ENCODE measurements at regions not wholly inside any gene's neighbourhood (a gene's known extent, or its start where the extent isn't known, plus 50 kb on each side); places are given as distances from the start of the nearest gene placed in this dataset.
"Not testable (repeated sequence)": the region's sequence is repeated elsewhere in the genome, so short reads cannot be mapped to it uniquely, and the experiment has no call there.

DNA sequence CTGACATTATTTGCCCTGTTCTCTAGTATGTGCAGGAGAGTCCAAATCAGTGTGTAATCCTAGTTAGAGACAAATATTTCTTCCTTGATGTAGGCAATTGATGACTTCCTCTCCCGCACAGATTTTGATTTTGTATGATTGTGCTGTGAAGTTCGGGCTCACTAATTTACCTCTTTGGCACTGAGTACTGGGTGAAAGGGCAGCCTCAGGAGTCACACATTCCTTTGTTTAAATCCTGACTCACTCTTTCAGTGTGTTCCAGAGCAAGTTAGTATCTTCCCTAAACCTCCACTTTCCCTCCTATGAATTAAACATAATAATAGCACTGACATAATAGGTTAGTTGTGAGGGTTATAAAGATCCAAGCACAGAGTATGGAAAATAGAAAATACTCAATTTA lies 269.7 kb downstream of the ISL1 start:
- peak; percentile 84 for FAIRE-seq
- DNase-seq (ENCODE audit: low spot score), result peak; percentile 61

DNA sequence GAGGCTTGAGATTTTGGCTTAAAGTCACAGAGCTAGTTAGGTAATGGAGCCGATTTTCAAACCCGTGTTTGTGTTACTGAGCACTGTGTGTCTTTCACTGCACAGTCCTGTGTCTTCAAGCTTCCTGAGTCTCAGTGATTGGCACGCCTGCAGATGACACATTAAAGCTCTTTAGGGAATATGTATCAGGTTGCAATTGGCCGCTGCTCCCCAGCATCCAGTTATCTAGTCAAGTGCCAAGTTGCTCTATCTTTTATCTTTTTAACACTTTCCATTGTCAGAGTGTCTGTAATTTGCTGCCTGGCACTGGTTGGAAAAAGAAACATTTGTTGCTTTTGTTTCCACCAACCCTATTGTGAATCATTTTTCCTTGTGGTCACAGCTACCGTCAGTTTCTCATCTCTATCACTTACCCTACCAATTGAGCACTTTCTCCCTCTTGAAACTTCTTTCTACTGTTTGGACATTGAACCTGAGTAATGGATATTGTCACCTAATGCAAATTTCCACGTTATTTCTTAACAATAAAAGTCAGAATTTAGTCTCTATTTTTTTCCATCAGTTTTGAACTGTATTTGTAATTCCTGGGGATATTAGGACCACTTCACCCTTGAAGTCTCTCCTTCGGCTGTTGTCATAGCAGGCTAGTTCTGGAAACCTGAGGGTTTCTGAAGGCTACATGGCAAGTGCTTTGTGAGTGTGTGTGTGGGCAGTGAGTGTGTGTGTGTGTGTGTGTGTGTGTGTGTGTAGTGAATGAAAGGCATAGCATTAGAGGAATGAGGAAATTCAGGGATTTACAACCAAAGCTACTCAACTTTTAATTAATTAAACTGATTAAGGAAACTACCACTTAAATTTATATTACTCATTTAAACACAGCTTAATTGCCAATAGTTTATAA lies 274.3 kb downstream of the ISL1 start:
- DNase-seq (ENCODE audit: low spot score), result peak; percentile 22
- no peak for FAIRE-seq

DNA sequence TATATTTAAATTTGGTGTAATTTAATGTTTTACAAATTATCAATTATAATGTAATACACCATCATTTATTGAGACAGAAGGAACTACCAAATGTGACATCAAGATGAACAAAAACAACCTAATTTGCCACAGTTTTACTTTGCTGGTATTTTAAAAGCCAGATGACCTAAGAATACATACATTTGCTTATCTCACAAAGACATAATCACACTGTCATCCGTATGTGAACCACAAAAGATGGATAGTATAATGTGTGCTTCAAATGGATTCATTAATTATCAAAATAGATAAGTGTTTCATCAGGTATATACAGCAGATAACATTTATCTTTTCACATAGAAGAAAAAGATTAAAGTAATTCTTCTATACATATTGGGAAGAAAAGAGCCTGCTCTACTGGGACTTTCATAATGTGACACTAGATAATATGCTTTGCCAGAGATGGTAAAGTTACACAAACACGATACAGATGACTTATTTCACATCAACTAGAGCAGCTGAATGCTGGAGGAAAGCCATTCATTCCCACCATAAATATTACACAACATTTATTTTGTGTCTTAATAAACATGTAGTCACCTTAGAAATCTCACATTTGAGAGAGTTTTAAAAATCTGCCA lies 278.5 kb downstream of the ISL1 start:
- FAIRE-seq (no peak), DNase-seq (ENCODE audit: low spot score) (no peak)

DNA sequence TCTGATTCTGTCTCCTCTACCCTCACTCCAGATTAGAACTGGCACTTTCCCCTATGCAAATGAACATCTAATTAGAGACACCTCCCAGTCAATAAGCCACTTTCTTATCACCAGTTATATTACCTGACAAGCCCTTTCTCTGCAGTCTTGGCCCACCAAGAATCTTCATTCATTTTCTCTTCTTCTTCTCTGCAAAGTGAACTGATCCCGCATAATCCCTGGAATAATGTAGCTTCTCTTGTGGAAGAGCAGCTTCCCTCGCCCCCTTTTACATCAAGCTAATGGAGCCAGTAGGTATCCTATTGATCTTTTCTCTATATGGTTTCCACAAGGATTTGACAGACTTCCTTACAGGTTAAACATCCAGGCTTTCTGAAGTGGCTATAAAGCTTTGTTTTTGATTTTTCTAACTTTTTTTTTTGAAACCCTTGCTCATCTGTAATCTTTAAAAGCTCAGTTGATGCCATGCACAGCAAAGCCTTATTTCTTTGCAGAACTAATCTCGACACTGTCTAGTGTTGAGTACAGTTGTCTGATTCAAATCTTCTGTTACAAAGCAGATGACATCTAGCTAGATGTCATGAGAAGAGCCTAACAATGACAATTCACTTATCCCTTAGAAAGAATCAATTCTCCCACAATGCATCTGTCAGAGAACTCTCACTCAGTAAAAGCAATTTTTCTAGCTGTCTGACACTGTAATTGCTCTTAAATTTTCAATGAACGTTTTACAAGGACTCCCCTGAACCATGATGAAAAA lies 281.4 kb downstream of the ISL1 start:
- DNase-seq (ENCODE audit: low spot score) (no peak), FAIRE-seq (no peak)

DNA sequence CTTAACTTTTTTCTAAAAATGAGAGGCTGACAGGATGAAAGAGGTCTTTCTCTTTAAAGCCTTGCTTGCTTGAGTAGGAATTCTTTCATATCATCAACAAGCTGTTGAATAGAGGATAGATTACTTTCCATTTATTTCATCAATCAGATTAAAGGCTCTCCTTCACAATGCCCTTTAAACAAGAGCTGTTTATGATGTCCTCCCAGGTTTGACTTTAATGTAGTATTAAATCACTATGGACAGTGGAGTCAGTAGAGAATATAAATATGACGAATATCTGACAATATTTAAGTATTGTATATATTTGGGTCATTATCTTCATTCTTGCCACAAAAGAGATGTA lies 282.0 kb downstream of the ISL1 start:
- DNase-seq (ENCODE audit: low spot score), result no peak
- FAIRE-seq, result no peak

DNA sequence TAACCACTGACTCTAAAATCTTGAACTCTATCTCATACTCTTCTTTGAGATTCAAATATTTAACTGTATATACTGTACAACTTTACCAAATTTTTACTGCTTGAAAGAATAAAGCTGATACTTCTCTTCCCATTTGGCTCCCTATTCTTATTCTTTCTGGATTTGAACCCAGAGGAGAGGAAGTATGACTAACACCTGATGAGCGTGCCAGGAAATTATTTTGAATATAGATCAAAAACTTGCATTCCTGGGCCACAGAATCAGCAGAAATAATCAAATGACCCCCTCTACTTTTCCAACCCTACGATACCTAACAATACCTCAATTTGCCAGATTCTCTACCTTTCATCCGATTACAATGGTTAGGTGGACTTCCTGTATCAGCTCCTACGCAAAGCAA lies 285.8 kb downstream of the ISL1 start:
- no peak for DNase-seq (ENCODE audit: low spot score)
- FAIRE-seq, result no peak

DNA sequence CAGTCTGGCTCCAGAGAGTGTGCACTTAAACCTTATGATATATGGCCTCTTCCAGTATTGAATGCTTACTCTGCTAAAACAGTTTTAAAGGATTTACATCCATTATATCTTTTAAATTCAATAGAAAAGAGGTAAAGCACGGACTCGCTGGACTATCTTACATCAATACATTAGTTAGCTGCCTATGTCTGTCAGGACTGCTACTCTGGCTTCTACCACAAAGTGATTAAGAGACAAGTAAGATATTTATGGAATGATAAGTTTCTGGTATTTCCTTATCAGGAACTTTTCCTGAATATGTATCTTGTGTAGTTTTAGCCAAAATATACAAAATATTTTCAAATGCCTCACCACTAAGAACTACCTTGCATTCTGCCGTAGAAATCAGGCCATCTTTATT lies 295.1 kb downstream of the ISL1 start:
- DNase-seq (ENCODE audit: low spot score), result no peak
- FAIRE-seq, result no peak

DNA sequence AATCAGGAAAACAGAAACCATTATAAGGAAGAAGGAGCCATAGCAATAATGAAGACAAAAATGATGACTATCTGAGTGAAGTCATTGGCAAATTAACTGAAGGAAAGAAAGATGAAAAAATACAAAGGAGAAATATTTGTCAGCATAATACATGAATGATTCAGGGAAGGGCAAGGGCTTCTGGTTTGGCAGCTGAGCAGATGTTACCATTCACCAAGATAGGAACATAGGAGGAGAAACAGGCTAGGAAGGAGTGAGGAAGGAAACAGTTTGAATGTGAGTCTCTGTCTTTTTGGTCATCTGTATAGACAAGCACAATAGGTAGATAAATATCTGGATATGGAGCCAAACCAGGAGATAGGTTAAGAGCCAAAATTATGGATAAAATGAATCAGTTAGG lies 296.0 kb downstream of the ISL1 start:
- FAIRE-seq (no peak), DNase-seq (ENCODE audit: low spot score) (no peak)

DNA sequence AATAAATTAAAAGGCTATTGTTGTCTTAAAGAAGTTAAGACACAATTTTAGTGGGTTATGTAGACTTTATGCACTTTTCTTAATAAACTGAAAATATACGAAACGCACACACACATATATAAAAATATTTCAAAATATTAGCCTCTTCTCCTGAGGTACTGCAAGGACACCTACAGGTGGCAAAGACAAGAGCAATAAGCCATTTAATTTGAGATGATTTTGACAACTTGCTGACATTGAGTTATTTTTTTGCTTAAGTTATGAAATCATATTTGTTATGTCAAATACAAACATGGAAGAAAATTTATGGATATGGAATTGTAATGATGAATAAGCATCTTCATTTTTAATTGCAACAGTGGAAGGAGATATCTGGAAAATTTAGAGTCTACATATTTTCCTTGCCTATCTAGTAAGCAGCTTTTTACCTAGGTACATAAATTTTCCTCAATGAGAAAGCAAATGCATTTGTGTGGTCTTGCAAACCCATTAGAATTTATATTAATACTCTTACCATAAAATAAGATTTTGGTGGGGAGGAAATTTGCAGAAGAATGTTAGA lies 301.6 kb downstream of the ISL1 start:
- DNase-seq (ENCODE audit: low spot score) (no peak), FAIRE-seq (no peak)

DNA sequence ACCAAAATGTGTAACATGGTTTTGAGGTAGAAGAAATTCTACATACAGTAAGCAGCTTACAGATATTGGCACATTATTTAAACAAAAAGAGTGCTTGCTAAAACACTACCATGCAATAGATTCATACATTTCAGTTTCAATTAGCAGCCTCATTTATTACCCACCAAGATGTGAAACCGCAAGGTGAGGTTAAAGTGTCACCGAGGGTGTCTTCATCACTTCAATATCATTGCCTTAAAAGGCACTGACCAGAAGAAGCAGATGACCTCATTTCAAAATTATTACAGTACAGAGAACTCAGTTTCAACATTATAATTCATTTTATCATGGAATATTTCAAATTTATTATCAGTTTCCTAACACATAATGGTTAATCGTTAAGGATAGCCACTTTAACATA lies 302.2 kb downstream of the ISL1 start:
- FAIRE-seq (no peak), DNase-seq (ENCODE audit: low spot score) (no peak)

DNA sequence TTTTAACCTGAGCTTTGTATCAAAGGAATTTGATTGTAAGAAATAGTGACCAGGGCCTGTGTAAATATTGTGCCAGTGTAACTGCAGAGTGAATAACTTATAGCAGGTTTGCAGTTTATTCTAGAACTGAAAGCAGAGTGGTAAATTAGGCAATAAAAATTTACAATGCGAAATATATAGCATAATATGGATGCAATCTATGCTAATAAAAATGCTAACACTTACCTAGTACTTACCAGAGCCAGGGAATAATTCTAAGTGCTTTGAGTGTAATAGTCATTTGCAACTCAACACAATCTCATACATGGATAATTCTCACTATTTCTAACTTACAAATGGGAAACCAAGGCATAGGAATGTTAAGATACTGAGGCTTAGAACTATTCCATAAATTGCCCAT lies 303.4 kb downstream of the ISL1 start:
- FAIRE-seq (no peak), DNase-seq (ENCODE audit: low spot score) (no peak)

DNA sequence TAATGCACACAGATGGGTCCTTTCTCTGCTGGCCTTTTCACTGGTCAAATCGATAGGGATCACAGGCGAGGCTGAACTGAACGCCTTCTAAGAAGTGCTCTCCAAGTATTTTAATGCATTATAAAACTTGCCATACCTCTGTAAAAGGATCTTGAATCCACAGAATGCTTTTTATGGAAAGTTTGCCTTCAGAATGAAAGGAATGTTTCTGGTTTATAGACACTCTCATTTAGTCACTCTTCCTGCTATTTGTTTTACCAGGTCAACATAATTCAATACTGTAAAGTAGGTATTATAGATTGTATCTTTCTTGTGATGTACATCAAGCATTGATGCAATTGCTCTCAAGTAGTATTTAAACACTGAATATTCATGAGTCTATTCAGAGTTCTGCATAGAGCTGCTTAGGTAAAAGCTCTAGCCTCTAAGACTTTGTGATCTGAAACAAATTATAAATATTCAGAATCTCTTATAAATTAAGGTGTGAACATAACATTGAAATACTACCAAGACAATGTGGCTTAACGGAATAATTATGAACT lies 308.4 kb downstream of the ISL1 start:
- FAIRE-seq, result no peak
- no peak for DNase-seq (ENCODE audit: low spot score)

DNA sequence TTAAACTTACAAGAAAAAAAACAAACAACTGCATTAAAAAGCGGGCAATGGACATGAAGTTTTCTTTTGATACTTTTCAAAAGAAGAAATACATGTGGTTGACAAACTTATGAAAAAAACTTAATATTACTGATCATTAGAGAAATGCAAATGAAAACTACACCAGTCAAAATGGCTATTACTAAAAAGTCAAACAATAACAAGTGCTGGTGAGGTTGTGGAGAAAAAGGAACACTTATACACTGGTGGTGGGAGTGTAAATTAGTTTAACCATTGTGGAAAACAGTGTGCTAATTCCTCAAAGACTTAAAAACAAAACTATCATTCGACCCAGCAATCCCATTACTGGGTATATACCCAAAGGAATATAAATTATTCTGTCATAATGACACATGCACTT lies 311.6 kb downstream of the ISL1 start:
- FAIRE-seq (no peak), DNase-seq (ENCODE audit: low spot score) (no peak)

DNA sequence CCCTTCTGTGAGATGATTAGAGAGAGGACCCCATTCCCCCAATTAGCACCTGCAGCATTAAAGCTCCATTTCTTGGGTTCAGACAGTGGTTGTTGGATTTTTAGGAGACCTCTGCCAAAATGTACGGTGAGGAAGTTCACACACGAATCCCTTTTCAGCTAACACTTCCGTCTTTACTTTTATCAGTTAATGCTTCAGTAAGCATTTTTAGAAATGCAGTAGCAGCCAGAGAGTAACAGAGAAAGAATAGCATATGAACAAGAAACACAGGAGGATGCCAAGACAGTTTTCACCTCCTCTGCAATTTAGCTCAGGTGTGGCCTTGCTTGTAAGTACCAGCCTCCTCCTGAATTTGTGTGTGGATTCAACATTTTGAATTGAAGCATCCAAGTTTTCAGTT lies 312.9 kb downstream of the ISL1 start:
- no peak for FAIRE-seq

DNA sequence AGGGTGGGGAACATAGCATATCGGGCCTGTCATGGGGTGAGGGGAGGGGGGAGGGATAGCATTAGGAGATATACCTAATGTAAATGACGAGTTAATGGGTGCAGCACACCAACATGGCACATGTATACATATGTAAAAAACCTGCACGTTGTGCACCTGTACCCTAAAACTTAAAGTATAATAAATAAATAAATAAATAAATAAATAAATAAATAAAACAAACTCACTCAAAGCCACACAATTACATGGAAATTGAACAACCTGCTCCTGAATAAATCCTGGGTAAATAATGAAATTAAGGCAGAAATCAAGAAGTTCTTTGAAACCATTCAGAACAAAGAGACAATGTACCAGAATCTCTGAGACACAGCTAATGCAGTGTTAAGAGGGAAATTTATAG lies 318.8 kb downstream of the ISL1 start:
- FAIRE-seq; DNase-seq (ENCODE audit: low spot score): not testable (repeated sequence)

More for the DNA sequence above, 312.9 kb downstream of the ISL1 start:
- DNase-seq (ENCODE audit: low spot score), result no peak

DNA sequence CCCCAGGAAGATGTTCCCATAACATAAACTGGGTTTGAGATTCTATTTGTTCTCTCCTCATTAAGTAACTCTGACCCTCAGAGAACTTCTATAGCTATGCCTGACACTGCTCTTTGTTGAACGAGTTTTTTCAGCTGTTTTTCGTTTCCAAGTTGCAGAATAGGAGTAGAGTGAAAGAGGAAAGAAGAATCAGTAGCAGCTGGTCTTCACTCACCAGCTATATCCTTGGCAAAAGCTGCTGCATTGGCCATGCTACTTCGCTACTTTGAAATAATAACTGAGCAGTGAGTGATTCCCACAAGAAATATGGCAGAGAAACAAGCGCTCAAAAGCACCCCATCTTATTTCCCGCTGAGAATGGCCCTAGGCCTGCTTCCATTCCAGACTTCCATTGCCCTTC lies 329.0 kb downstream of the ISL1 start:
- FAIRE-seq, result no peak

DNA sequence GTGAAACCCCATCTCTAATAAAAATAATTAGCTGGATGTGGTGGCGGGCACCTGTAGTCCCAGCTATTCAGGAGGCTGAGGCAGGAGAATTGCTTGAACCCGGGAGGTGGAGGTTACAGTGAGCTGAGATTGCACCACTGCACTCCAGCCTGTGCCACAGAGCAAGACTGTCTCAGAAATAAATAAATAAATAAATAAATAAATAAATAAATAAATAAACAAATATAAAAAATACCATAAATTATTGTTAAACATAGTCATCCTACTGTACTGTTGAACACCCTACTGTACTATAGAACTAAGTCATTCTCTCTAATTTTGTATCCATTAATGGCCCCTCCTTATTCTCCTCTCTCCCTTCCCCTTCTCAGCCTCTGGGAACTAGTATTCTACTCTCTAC lies 332.2 kb downstream of the ISL1 start:
- DNase-seq (ENCODE audit: low spot score); FAIRE-seq: not testable (repeated sequence)

More for the DNA sequence above, 329.0 kb downstream of the ISL1 start:
- DNase-seq (ENCODE audit: low spot score), result no peak

DNA sequence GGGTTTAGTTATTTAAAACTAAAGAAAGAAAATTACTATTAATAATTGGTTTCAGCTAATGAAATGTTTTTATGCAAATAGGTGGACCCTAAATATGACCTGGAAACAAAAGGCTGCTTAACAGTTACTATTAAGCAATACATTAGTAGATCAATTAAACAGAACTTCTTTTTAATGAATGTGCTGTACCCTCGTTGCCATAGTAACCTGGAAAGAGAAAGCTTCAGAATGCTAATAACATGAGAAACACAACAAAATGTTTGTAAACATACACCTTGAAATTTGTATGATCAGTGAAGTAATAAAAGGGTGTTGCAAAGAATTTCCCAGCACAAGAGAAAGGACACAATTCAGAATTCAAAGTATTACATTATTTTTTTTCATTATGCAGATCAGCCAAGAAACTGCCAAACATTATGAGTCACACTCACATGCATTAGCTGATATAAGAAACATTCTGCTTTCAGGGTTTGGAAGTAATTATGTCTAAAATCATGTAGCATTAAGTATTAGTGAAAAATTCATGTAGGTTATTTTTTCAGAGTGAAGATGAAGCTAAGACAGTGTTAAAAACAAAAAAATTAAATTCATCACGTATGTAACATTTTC lies 348.3 kb downstream of the ISL1 start:
- DNase-seq (ENCODE audit: low spot score) (no peak), FAIRE-seq (no peak)

DNA sequence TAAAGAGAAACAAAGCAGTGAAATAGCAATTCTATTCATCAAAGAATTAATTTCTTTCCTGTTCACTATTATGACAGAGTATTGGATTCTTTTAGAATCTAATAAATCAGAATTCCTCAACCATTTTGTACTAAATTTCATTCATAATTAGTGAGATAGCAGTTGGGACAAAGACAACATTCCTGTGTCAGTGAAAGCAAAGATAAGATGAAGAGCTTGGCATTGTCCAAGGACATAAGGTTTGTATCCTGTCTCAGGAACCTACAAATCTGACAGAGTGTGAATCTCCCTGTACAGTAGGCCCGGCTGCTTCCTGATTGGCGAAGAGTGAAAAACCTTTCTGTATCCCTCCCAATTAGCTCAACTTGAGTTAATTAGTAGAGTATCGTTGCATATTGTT lies 349.1 kb downstream of the ISL1 start:
- FAIRE-seq, result no peak

DNA sequence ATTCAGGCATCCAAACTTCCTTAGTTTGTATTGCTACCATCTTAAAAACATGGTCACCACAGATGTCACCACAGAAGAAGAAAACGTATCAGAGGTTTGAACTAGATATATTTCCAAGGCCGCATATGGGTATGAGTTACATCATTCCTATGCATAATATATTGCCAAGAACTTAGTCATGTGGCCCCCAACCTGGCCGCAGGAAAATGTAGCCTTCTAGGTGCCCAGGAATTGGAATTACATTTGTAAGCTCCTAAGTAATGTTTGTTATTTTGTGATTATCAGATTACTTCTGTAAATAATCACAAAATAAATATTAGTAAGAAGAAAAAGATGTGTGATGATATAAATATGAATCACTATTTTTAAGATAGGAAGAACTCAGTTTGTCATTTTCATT lies 351.4 kb downstream of the ISL1 start:
- DNase-seq (ENCODE audit: low spot score), result no peak
- FAIRE-seq, result no peak

More for the DNA sequence above, 349.1 kb downstream of the ISL1 start:
- DNase-seq (ENCODE audit: low spot score), result no peak

DNA sequence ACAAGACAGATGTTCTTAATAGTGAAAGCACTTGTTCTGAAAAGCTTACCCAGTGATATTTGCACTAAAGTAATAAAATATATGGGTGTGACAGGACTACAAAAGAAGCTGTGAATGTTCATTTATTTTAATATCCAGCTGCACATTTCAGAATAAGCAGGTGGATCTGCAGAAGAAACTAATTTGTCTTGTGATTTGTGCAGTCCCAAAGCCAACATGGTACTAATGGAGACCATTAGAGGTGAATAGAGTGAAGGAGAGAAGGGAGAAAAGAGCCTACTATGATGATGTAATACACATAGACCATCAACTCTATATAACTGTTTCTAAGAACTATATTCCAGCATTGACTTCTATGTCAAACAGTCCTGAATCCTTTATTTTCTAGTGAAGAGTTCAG lies 362.8 kb downstream of the ISL1 start:
- DNase-seq (ENCODE audit: low spot score) (no peak), FAIRE-seq (no peak)
